Activated CD8-positive, alpha-beta memory T cell treated with anti-CD3 and anti-CD28 coated beads, Interleukin-2, amount 10 ng/mL, durations not matched to agents 7 days and 5 days (primary cell): ENCODE measurements at regions not wholly inside any gene's neighbourhood (a gene's known extent, or its start where the extent isn't known, plus 50 kb on each side); places are given as distances from the start of the nearest gene placed in this dataset.

ENCODE experiments used
- ATAC-seq: fragments of 150-1000 bp; cut with Tn5 transposase; one replicate; pipeline ENCODE4 v1.10.0; 2021; ENCODE audit warnings: moderate library complexity
- CTCF ChIA-PET: fragments of 350-600 bp; sonication (Branson Sonifier 250); formaldehyde crosslinking; loops from one replicate; lab custom pipeline; 2021; ENCODE audit warnings: antibody characterized with exemption; lab: Charles Lee
- DNase-seq: peaks from one replicate; pipeline ENCODE4 v3.0.0-alpha.2; 2020
- H3K27ac Mint-ChIP-seq: one replicate; pipeline ENCODE4 v1.8.0; 2021; ENCODE audit warnings: mild to moderate bottlenecking, mixed read lengths
- H3K27me3 Mint-ChIP-seq: one replicate; pipeline ENCODE4 v1.8.0; 2021; ENCODE audit warnings: mixed read lengths
- H3K36me3 Mint-ChIP-seq: one replicate; pipeline ENCODE4 v1.8.0; 2021; ENCODE audit warnings: mild to moderate bottlenecking, mixed read lengths
- H3K4me1 Mint-ChIP-seq: one replicate; pipeline ENCODE4 v1.8.0; 2021; ENCODE audit warnings: mixed read lengths
- H3K4me3 Mint-ChIP-seq: one replicate; pipeline ENCODE4 v1.8.0; 2021; ENCODE audit warnings: mild to moderate bottlenecking, moderate library complexity, mixed read lengths
- H3K9me3 Mint-ChIP-seq: one replicate; pipeline ENCODE4 v1.8.0; 2022; ENCODE audit warnings: low read depth, mixed read lengths

- Mint-ChIP-seq H3K4me3 (no peak overlapping the region), H3K9me3 (no peaks in the 10 kb centered on the region), H3K4me1 (no peaks in the 10 kb centered on the region), H3K27me3 (peaks cover 12% of the 10 kb centered on the region), H3K27ac (no peak overlapping the region), H3K36me3 (no peaks in the 10 kb centered on the region)
- ATAC-seq (no peak), DNase-seq (no peak)
- CTCF ChIA-PET = interaction anchor here (1.2 to 1.4 kb wide), 2 partner anchors 45 to 80 kb away, joined by 4 to 5 read pairs; no protein-coding TSS in a partner anchor
These were observed 88.2 kb downstream of the HS1BP3 start for GRCh38 chr2:20562540-20563225.

- Mint-ChIP-seq H3K36me3 (no peaks in the 10 kb centered on the region), H3K4me1 (no peaks in the 10 kb centered on the region), H3K9me3 (no peaks in the 10 kb centered on the region), H3K27ac (no peak overlapping the region), H3K27me3 (peaks cover 8% of the 10 kb centered on the region), H3K4me3 (no peak overlapping the region)
- ATAC-seq (no peak), DNase-seq (no peak)
- CTCF ChIA-PET = interaction anchor here (1.2 to 1.4 kb wide), 2 partner anchors 45 to 79 kb away, joined by 4 to 5 read pairs; no protein-coding TSS in a partner anchor
These were observed 87.6 kb downstream of the HS1BP3 start for GRCh38 chr2:20563251-20563650.

- no peak for ATAC-seq
These were observed 87.1 kb downstream of the HS1BP3 start for GRCh38 chr2:20563833-20564232.

GRCh38 chr2:20565101-20565622 lies 85.7 kb downstream of the HS1BP3 start:
- ATAC-seq (no peak), DNase-seq (no peak)
- CTCF ChIA-PET = no interaction called here
- Mint-ChIP-seq H3K36me3 (no peaks in the 10 kb centered on the region), H3K4me1 (no peaks in the 10 kb centered on the region), H3K9me3 (no peaks in the 10 kb centered on the region), H3K27me3 (peaks cover 8% of the 10 kb centered on the region), H3K4me3 (no peak overlapping the region), H3K27ac (no peak overlapping the region)

More at GRCh38 chr2:20563833-20564232, 87.1 kb downstream of the HS1BP3 start:
- Mint-ChIP-seq H3K36me3 (no peaks in the 10 kb centered on the region), H3K9me3 (no peaks in the 10 kb centered on the region), H3K27ac (no peak overlapping the region), H3K4me1 (no peaks in the 10 kb centered on the region), H3K4me3 (no peak overlapping the region), H3K27me3 (peaks cover 8% of the 10 kb centered on the region)
- CTCF ChIA-PET = interaction anchor here (1.4 kb wide), 1 partner anchor 79 kb away, joined by 5 read pairs; no protein-coding TSS in a partner anchor
- no peak for DNase-seq

GRCh38 chr2:20565623-20566236 lies 85.2 kb downstream of the HS1BP3 start:
- no peaks in the 10 kb centered on the region for H3K9me3 Mint-ChIP-seq
- no peak overlapping the region for H3K4me3 Mint-ChIP-seq
- DNase-seq = no peak
- CTCF ChIA-PET = no interaction called here
- H3K27ac Mint-ChIP-seq = no peak overlapping the region
- ATAC-seq = no peak
- no peaks in the 10 kb centered on the region for H3K36me3 Mint-ChIP-seq
- no peaks in the 10 kb centered on the region for H3K4me1 Mint-ChIP-seq
- H3K27me3 Mint-ChIP-seq = peaks cover 8% of the 10 kb centered on the region

GRCh38 chr2:20566331-20566730 lies 84.6 kb downstream of the HS1BP3 start:
- no peak overlapping the region for H3K4me3 Mint-ChIP-seq
- ATAC-seq = no peak

GRCh38 chr2:20567159-20567925 lies 83.6 kb downstream of the HS1BP3 start:
- ATAC-seq (no peak), DNase-seq (no peak)
- H3K36me3 Mint-ChIP-seq = no peaks in the 10 kb centered on the region
- peaks cover 8% of the 10 kb centered on the region for H3K27me3 Mint-ChIP-seq
- H3K9me3 Mint-ChIP-seq = no peaks in the 10 kb centered on the region
- no peak overlapping the region for H3K4me3 Mint-ChIP-seq
- H3K4me1 Mint-ChIP-seq = peaks cover 9% of the 10 kb centered on the region
- CTCF ChIA-PET = interaction anchor here (0.6 to 0.8 kb wide), 2 partner anchors 87 to 156 kb away, joined by 3 to 5 read pairs; no protein-coding TSS in a partner anchor
- H3K27ac Mint-ChIP-seq = no peak overlapping the region

More at GRCh38 chr2:20566331-20566730, 84.6 kb downstream of the HS1BP3 start:
- no peaks in the 10 kb centered on the region for H3K9me3 Mint-ChIP-seq
- no peak for DNase-seq
- H3K27ac Mint-ChIP-seq = no peak overlapping the region
- H3K36me3 Mint-ChIP-seq = no peaks in the 10 kb centered on the region
- no peaks in the 10 kb centered on the region for H3K4me1 Mint-ChIP-seq
- H3K27me3 Mint-ChIP-seq = peaks cover 8% of the 10 kb centered on the region
- CTCF ChIA-PET = no interaction called here
